SK-N-SH (cell line): ENCODE measurements at regions not wholly inside any gene's neighbourhood (a gene's known extent, or its start where the extent isn't known, plus 50 kb on each side); places are given as distances from the start of the nearest gene placed in this dataset.
A peak's percentile ranks its signal among the peaks of the same experiment; 100 is the strongest.

Experiments
- CTCF ChIA-PET: fragments of 300-600, 350-600 bp; formaldehyde crosslinking; extraction: SDS; loops from one replicate; lab custom pipeline; 2021; lab: Yijun Ruan, JAX
- POLR2A ChIA-PET: fragments of 350-600 bp; sonication (Branson Sonifier 250); formaldehyde crosslinking; extraction: SDS; loops from one replicate; lab custom pipeline; 2020; ENCODE audit warnings: antibody characterized with exemption, inconsistent platforms; lab: Yijun Ruan, JAX
- DNase-seq: peaks from one replicate; pipeline ENCODE4 v3.0.0; 2012
- H2AFZ ChIP-seq: fragments of 200-600 bp; sonication (generic); 2 replicates; pipeline ENCODE4 v1.8.1; 2016; ENCODE audit warnings: antibody characterized with exemption, mild to moderate bottlenecking, low read depth
- H3F3A ChIP-seq: fragments of 200-600 bp; sonication (generic); replicated peaks from 2 replicates; pipeline ENCODE3; 2016; ENCODE audit warnings: antibody characterized with exemption, mild to moderate bottlenecking; ENCODE audit not compliant: insufficient read depth
- H3K27ac ChIP-seq, 2 experiments: fragments of 200-500 bp in 1 of 2; fragments of 200-600 bp in 1 of 2; sonication (Bioruptor generic) in 1 of 2; sonication (generic), shearing (Covaris generic) in 1 of 2; 2 replicates each; pipeline versions ENCODE4 v1.5.1 to v1.6.1; 2014 to 2016; ENCODE audit warnings: low read depth in 2 of 2, inconsistent platforms in 1 of 2, low read length in 1 of 2, mild to moderate bottlenecking in 1 of 2, mixed read lengths in 1 of 2
- H3K27me3 ChIP-seq: fragments of 200-600 bp; sonication (generic), shearing (Covaris generic); 2 replicates; pipeline ENCODE4 v1.6.1; 2016; ENCODE audit warnings: mixed run types; ENCODE audit not compliant: insufficient read depth
- H3K36me3 ChIP-seq, 2 experiments: fragments of 200-500 bp in 1 of 2; fragments of 200-600 bp in 1 of 2; sonication (Bioruptor generic) in 1 of 2; sonication (generic) in 1 of 2; replicated peaks in 1 of 2; 2 replicates each; pipeline versions ENCODE3 to v1.5.1; 2014 to 2016; ENCODE audit warnings: low read length in 1 of 2, mild to moderate bottlenecking in 1 of 2; ENCODE audit not compliant: insufficient read depth in 2 of 2, control insufficient read depth in 1 of 2
- H3K4me1 ChIP-seq, 2 experiments: fragments of 200-500 bp in 1 of 2; fragments of 200-600 bp in 1 of 2; sonication (Bioruptor generic) in 1 of 2; sonication (generic), shearing (Covaris generic) in 1 of 2; 2 replicates each; pipeline versions ENCODE4 v1.5.1 to v1.6.1; 2014 to 2016; ENCODE audit warnings: low read depth in 1 of 2, low read length in 1 of 2, mixed run types in 1 of 2; ENCODE audit not compliant: insufficient read depth in 2 of 2, control insufficient read depth in 1 of 2
- H3K4me2 ChIP-seq: fragments of 200-600 bp; sonication (generic), shearing (Covaris generic); 2 replicates; pipeline ENCODE4 v1.6.1; 2017; ENCODE audit warnings: mixed run types
- H3K4me3 ChIP-seq, 2 experiments: fragments of 200-500 bp in 1 of 2; fragments of 200-600 bp in 1 of 2; sonication (Bioruptor generic) in 1 of 2; sonication (generic), shearing (Covaris generic) in 1 of 2; 2 replicates each; pipeline versions ENCODE4 v1.5.1 to v1.8.1; 2014 to 2016; ENCODE audit warnings: low read depth in 2 of 2, inconsistent platforms in 1 of 2, low read length in 1 of 2, mild to moderate bottlenecking in 1 of 2, mixed read lengths in 1 of 2, moderate library complexity in 1 of 2
- H3K79me2 ChIP-seq: fragments of 200-600 bp; sonication (generic); 2 replicates; pipeline ENCODE4 v1.8.1; 2017; ENCODE audit warnings: mild to moderate bottlenecking; ENCODE audit not compliant: insufficient read depth
- H3K9ac ChIP-seq: fragments of 200-600 bp; sonication (generic); 2 replicates; pipeline ENCODE4 v1.6.1; 2017; ENCODE audit warnings: mixed run types
- H3K9me2 ChIP-seq: fragments of 200-600 bp; sonication (generic); 2 replicates; pipeline ENCODE4 v1.6.1; 2017; ENCODE audit warnings: mixed run types
- H3K9me3 ChIP-seq: fragments of 200-600 bp; sonication (generic); 2 replicates; pipeline ENCODE4 v1.6.1; 2017; ENCODE audit warnings: mixed run types, mild to moderate bottlenecking, moderate library complexity
- H4K20me1 ChIP-seq: fragments of 200-600 bp; sonication (generic); 2 replicates; pipeline ENCODE4 v1.6.1; 2017; ENCODE audit warnings: mild to moderate bottlenecking, mixed run types; ENCODE audit not compliant: insufficient read depth
- ELF1 ChIP-seq: IDR thresholded peaks from 2 replicates; pipeline ENCODE4 v1.4.0; 2012
- EZH2phosphoT487 ChIP-seq: fragments of 200-600 bp; sonication (generic); IDR thresholded peaks from 2 replicates; pipeline ENCODE4 v1.6.1; 2017; ENCODE audit warnings: low read depth, mixed run types, mild to moderate bottlenecking, antibody characterized with exemption, moderate library complexity, borderline replicate concordance
- FOXM1 ChIP-seq: IDR thresholded peaks from 2 replicates; pipeline ENCODE4 v1.4.0; 2012; ENCODE audit warnings: low read depth, mild to moderate bottlenecking
- GABPA ChIP-seq: IDR thresholded peaks from 2 replicates; pipeline ENCODE4 v1.4.0; 2012; ENCODE audit warnings: low read depth, mild to moderate bottlenecking
- GATA2 ChIP-seq: sonication (generic); formaldehyde crosslinking; IDR thresholded peaks from 2 replicates; pipeline ENCODE4 v1.5.0; 2020; ENCODE audit warnings: mild to moderate bottlenecking, missing genetic modification reagents
- MEF2A ChIP-seq: IDR thresholded peaks from 2 replicates; pipeline ENCODE4 v1.4.0; 2012; ENCODE audit warnings: low read depth, borderline replicate concordance
- NFIC ChIP-seq: IDR thresholded peaks from 2 replicates; pipeline ENCODE4 v1.4.0; 2012; ENCODE audit warnings: borderline replicate concordance
- NRF1 ChIP-seq: IDR thresholded peaks from 2 replicates; pipeline ENCODE4 v1.6.1; 2012; ENCODE audit warnings: low read depth, mild to moderate bottlenecking, low read length
- RAD21 ChIP-seq: IDR thresholded peaks from 2 replicates; pipeline ENCODE4 v1.6.1; 2012; ENCODE audit warnings: mild to moderate bottlenecking, low read length
- RFX5 ChIP-seq: IDR thresholded peaks from 2 replicates; pipeline ENCODE4 v1.6.1; 2012; ENCODE audit warnings: mild to moderate bottlenecking, improper control_type of control experiment, low read length
- RXRA ChIP-seq: IDR thresholded peaks from 2 replicates; pipeline ENCODE4 v1.4.0; 2012; ENCODE audit warnings: low read depth, mild to moderate bottlenecking, borderline replicate concordance
- SIN3A ChIP-seq: IDR thresholded peaks from 2 replicates; pipeline ENCODE4 v1.6.1; 2012; ENCODE audit warnings: low read depth, mild to moderate bottlenecking, low read length, moderate library complexity, borderline replicate concordance
- SMC3 ChIP-seq: IDR thresholded peaks from 2 replicates; pipeline ENCODE4 v1.6.1; 2012; ENCODE audit warnings: low read depth, low read length, improper control_type of control experiment
- TAF1 ChIP-seq: IDR thresholded peaks from 2 replicates; pipeline ENCODE4 v1.6.1; 2012; ENCODE audit warnings: low read depth, mild to moderate bottlenecking, low read length, moderate library complexity, borderline replicate concordance
- TCF12 ChIP-seq: IDR thresholded peaks from 2 replicates; pipeline ENCODE4 v1.4.0; 2012
- TEAD4 ChIP-seq: IDR thresholded peaks from 2 replicates; pipeline ENCODE4 v1.4.0; 2012; ENCODE audit warnings: mild to moderate bottlenecking, borderline replicate concordance; ENCODE audit not compliant: insufficient read depth
- YY1 ChIP-seq: IDR thresholded peaks from 2 replicates; pipeline ENCODE4 v1.4.0; 2012; ENCODE audit warnings: low read depth, mild to moderate bottlenecking
- WGBS: methylation state at CpG from one replicate; pipeline ENCODE4 v1.1.6; 2017; ENCODE audit warnings: low lambda C conversion rate; 5-methylcytosine and 5-hydroxymethylcytosine counted together
- TF ChIP-seq, protein P1 (sequence below): fragments of 200-600 bp; sonication (generic); IDR thresholded peaks from 2 replicates; pipeline ENCODE4 v1.6.1; 2017; ENCODE audit warnings: antibody characterized with exemption, mild to moderate bottlenecking, moderate library complexity
- TF ChIP-seq, protein P2 (sequence below): IDR thresholded peaks from 2 replicates; pipeline ENCODE4 v1.6.1; 2012; ENCODE audit warnings: mild to moderate bottlenecking, low read depth, low read length, moderate library complexity
- TF ChIP-seq, protein P3 (sequence below): IDR thresholded peaks from 2 replicates; pipeline ENCODE4 v1.4.0; 2012; ENCODE audit warnings: low read depth

DNA sequence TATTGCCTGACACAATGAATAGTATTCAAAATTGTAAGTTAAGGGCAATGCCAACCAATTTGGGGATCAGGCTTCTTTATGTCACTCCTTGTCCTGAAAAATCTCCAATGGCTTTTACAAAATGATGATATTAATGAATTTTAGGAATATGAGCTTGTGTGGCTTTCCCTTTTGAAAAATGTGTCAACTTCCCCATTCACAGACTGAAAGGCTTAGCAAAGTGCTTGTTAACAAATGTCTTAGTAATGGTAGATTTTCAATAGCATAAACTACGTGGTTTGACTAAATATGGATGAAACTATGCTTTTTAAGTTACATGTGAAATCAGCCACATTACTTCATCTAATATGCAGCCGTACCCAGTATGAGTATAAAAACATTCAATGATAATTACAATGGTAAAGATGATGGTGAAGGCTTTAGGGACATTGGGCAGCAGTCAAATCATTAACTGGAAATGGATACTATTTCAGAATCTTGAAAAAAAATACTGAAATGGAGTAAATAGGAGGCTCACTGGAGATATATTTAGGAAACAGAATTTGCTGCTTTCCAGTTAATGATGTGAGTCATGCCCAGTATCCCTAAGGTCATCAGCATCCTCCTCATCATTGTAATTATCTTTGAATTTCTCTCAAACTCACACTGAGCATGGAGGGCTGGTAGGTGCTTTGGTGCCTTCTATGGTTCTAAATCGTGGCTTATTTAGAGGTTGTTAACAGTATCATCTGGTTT, 113.3 kb upstream of the ZNF608 start:
- Histone ChIP-seq H3K9me2 (no peaks in the 10 kb centered on the region), H3F3A (no peaks in the 10 kb centered on the region), H3K27me3 (no peaks in the 10 kb centered on the region), H3K36me3 (no peaks in the 10 kb centered on the region), H3K9me3 (no peaks in the 10 kb centered on the region), H3K27ac (peak overlapping the region in 1 of 2 experiments; percentile 64; a peak in 2 of 4 replicates), H3K4me1 (peaks cover 0 to 12% of the 10 kb centered on the region in 2 experiments; a peak in 2 of 4 replicates), H2AFZ (no peak overlapping the region), H3K79me2 (no peaks in the 10 kb centered on the region), H4K20me1 (no peaks in the 10 kb centered on the region), H3K4me3 (no peak overlapping the region), H3K4me2 (no peak overlapping the region), H3K9ac (no peak overlapping the region)
- TF ChIP-seq GATA2 (CRISPR knock-in tag) (no peak), EZH2phosphoT487 (no peak), TEAD4 (no peak), YY1 (no peak), FOXM1 (no peak), SIN3A (no peak), SMC3 (no peak), TCF12 (no peak)
- TF ChIP-seq, protein P1, sequence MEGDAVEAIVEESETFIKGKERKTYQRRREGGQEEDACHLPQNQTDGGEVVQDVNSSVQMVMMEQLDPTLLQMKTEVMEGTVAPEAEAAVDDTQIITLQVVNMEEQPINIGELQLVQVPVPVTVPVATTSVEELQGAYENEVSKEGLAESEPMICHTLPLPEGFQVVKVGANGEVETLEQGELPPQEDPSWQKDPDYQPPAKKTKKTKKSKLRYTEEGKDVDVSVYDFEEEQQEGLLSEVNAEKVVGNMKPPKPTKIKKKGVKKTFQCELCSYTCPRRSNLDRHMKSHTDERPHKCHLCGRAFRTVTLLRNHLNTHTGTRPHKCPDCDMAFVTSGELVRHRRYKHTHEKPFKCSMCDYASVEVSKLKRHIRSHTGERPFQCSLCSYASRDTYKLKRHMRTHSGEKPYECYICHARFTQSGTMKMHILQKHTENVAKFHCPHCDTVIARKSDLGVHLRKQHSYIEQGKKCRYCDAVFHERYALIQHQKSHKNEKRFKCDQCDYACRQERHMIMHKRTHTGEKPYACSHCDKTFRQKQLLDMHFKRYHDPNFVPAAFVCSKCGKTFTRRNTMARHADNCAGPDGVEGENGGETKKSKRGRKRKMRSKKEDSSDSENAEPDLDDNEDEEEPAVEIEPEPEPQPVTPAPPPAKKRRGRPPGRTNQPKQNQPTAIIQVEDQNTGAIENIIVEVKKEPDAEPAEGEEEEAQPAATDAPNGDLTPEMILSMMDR = no peak
- TF ChIP-seq, protein P2, sequence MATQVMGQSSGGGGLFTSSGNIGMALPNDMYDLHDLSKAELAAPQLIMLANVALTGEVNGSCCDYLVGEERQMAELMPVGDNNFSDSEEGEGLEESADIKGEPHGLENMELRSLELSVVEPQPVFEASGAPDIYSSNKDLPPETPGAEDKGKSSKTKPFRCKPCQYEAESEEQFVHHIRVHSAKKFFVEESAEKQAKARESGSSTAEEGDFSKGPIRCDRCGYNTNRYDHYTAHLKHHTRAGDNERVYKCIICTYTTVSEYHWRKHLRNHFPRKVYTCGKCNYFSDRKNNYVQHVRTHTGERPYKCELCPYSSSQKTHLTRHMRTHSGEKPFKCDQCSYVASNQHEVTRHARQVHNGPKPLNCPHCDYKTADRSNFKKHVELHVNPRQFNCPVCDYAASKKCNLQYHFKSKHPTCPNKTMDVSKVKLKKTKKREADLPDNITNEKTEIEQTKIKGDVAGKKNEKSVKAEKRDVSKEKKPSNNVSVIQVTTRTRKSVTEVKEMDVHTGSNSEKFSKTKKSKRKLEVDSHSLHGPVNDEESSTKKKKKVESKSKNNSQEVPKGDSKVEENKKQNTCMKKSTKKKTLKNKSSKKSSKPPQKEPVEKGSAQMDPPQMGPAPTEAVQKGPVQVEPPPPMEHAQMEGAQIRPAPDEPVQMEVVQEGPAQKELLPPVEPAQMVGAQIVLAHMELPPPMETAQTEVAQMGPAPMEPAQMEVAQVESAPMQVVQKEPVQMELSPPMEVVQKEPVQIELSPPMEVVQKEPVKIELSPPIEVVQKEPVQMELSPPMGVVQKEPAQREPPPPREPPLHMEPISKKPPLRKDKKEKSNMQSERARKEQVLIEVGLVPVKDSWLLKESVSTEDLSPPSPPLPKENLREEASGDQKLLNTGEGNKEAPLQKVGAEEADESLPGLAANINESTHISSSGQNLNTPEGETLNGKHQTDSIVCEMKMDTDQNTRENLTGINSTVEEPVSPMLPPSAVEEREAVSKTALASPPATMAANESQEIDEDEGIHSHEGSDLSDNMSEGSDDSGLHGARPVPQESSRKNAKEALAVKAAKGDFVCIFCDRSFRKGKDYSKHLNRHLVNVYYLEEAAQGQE = no peak
- POLR2A ChIA-PET = interaction anchor here (0.9 kb wide), 1 partner anchor 121 kb away, joined by 3 read pairs; no protein-coding TSS in a partner anchor
- WGBS = 76% methylated on average over 3 of the region's 3 CpGs
- no peak for DNase-seq
- CTCF ChIA-PET = interaction anchor here (1.4 kb wide), 1 partner anchor 552 kb away, joined by 3 read pairs; no protein-coding TSS in a partner anchor

DNA sequence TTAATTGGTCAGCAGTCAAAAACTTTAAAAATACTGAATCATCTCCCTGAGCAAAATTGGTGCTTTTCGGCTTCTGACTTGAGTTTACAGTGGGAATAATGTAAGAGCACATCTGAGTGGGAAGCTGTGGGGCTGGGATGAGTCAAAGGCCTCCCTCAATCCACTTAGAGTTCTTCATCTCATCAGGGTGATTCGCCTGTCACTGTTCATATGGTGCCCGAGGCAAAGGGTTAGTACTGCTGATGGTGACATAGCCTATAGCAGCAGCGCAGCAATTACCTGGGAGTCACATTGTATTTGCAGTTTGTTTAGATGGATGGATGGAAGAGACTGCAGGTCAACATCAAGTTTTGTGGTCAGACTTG, 113.8 kb upstream of the ZNF608 start:
- Histone ChIP-seq H3K27me3 (no peaks in the 10 kb centered on the region), H3K9me3 (no peaks in the 10 kb centered on the region), H3K4me1 (peaks cover 0 to 12% of the 10 kb centered on the region in 2 experiments; a peak in 2 of 4 replicates), H2AFZ (no peak overlapping the region)
- TF ChIP-seq NFIC (no peak), TCF12 (no peak), TEAD4 (no peak), TAF1 (no peak), RAD21 (no peak), ELF1 (no peak), SMC3 (no peak), RFX5 (no peak), NRF1 (no peak), MEF2A (no peak), RXRA (no peak), GABPA (no peak), FOXM1 (no peak), YY1 (no peak), SIN3A (no peak)
- TF ChIP-seq, protein P3, sequence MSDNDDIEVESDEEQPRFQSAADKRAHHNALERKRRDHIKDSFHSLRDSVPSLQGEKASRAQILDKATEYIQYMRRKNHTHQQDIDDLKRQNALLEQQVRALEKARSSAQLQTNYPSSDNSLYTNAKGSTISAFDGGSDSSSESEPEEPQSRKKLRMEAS = no peak
- TF ChIP-seq, all 33 proteins: peak for 0
- Histone ChIP-seq H3F3A (no peaks in the 10 kb centered on the region), H3K79me2 (no peaks in the 10 kb centered on the region), H3K9me2 (no peaks in the 10 kb centered on the region), H3K9ac (no peak overlapping the region), H3K4me2 (no peak overlapping the region), H3K4me3 (no peak overlapping the region), H3K36me3 (no peaks in the 10 kb centered on the region), H4K20me1 (no peaks in the 10 kb centered on the region), H3K27ac (no peak overlapping the region)
- WGBS = 69% methylated on average over 3 of the region's 4 CpGs
- DNase-seq = peak; percentile 8
- ChIA-PET CTCF (interaction anchor here (0.6 kb wide), 1 partner anchor 732 kb away, joined by 3 read pairs; no protein-coding TSS in a partner anchor), POLR2A (no interaction called here)
